ENCODE measurements at regions not wholly inside any gene's neighbourhood (a gene's known extent, or its start where the extent isn't known, plus 50 kb on each side); places are given as distances from the start of the nearest gene placed in this dataset.

DNA sequence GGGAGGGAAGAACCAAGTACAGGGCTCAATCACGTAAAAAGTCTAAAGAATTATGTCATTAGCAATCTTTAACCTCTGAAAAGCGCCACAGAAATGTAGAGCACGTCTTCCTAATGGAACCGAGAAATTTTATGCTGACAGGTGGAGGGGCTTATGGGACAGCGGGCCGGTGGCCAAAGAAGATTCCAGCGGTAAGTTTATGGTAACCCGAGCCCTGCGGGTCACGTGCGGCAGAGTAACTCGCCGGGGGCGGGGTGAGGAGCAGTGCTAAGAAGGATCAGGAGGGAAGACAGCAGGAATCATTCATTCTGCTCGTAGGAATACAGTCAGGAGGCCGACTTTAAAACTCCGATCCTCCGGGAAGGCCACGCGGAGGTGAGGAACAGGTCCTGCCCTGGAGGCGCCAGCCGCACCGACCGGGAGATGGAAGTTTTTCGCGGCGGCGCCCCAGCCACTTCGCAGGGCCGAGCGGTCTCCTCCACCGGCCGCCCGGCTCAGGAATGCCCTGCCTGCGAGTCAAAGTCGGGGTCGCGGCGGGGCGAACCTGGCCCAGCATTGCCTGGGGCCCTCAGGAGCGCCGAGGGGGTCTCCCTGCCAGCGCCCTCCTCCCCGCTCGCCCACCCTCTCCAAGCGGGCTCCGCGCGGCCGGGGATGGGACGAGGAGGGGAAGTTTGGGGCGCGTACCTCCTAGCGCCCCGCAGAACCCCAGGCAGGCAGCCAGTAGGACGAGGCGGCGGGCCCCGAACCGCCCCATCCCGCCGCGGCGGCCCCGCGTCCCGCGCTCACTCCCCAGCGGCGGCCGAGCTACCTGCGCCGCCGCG is 101.8 kb downstream of the ESM1 start:
- H3K4me1 Mint-ChIP-seq: peaks cover 14% of the 10 kb centered on the region
- H3K27me3 ChIP-seq (ENCODE audit: control insufficient read depth in 2 of 2, insufficient read depth in 2 of 2, low read length in 2 of 2): peaks cover 43 to 45% of the 10 kb centered on the region in 2 donors
- H3K4me2 ChIP-seq (replicated peaks; ENCODE audit: extremely low read depth, low read length, poor library complexity, severe bottlenecking): peak overlapping the region; percentile 87
- 2% methylated on average over 63 of the region's 75 CpGs for WGBS (ENCODE audit: insufficient coverage)
- H3K4me1 ChIP-seq (ENCODE audit: control insufficient read depth in 1 of 2, insufficient read depth in 2 of 2, low read length in 2 of 2): peaks cover 6 to 14% of the 10 kb centered on the region in 2 donors
- peaks cover 32 to 45% (median 37%) of the 10 kb centered on the region in 3 donors for H3K27me3 Mint-ChIP-seq (ENCODE audit: low read depth in 3 of 3)
- peak overlapping the region; percentile 83 to 97 for H3K4me3 Mint-ChIP-seq
- peak overlapping the region; percentile 35 for H3K9ac ChIP-seq (ENCODE audit: insufficient read depth, low read length, poor library complexity, severe bottlenecking)
- DNase-seq: peak in 1 of 3 donors; percentile 16
- H3K79me2 ChIP-seq (ENCODE audit: insufficient read depth, low read length): no peaks in the 10 kb centered on the region
- H3K36me3 Mint-ChIP-seq: peaks cover 4 to 10% of the 10 kb centered on the region in 2 donors
- peaks cover 0 to 10% (median 8%) of the 10 kb centered on the region in 7 donors for H3K9me3 Mint-ChIP-seq
- intact Hi-C loops (cut with micrococcal nuclease): no loop called here
- no peaks in the 10 kb centered on the region for H3K9me3 ChIP-seq (replicated peaks in 1 of 2; ENCODE audit: control insufficient read depth in 1 of 2, insufficient read depth in 1 of 2, low read length in 2 of 2)
- H2AFZ ChIP-seq (ENCODE audit: insufficient read depth, low read depth, low read length, poor library complexity, severe bottlenecking): peak overlapping the region; percentile 81
- no peak overlapping the region for H3K27ac ChIP-seq (ENCODE audit: low read depth in 1 of 2, low read length in 2 of 2)
- TF ChIP-seq, protein P1, sequence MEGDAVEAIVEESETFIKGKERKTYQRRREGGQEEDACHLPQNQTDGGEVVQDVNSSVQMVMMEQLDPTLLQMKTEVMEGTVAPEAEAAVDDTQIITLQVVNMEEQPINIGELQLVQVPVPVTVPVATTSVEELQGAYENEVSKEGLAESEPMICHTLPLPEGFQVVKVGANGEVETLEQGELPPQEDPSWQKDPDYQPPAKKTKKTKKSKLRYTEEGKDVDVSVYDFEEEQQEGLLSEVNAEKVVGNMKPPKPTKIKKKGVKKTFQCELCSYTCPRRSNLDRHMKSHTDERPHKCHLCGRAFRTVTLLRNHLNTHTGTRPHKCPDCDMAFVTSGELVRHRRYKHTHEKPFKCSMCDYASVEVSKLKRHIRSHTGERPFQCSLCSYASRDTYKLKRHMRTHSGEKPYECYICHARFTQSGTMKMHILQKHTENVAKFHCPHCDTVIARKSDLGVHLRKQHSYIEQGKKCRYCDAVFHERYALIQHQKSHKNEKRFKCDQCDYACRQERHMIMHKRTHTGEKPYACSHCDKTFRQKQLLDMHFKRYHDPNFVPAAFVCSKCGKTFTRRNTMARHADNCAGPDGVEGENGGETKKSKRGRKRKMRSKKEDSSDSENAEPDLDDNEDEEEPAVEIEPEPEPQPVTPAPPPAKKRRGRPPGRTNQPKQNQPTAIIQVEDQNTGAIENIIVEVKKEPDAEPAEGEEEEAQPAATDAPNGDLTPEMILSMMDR (IDR thresholded peaks at IDR 0.05): no peak
- peak overlapping the region; percentile 39 to 76 (median 44) for H3K4me3 ChIP-seq (replicated peaks in 1 of 3; ENCODE audit: low read depth in 2 of 3, low read length in 3 of 3)
- H3K36me3 ChIP-seq (replicated peaks in 1 of 2; ENCODE audit: control insufficient read depth in 1 of 2, insufficient read depth in 2 of 2, low read length in 2 of 2): no peaks in the 10 kb centered on the region
- H3K27ac Mint-ChIP-seq: peak overlapping the region in 2 of 7 donors; percentile 30 to 69
- H4K20me1 ChIP-seq (ENCODE audit: insufficient read depth, low read length): no peaks in the 10 kb centered on the region

DNA sequence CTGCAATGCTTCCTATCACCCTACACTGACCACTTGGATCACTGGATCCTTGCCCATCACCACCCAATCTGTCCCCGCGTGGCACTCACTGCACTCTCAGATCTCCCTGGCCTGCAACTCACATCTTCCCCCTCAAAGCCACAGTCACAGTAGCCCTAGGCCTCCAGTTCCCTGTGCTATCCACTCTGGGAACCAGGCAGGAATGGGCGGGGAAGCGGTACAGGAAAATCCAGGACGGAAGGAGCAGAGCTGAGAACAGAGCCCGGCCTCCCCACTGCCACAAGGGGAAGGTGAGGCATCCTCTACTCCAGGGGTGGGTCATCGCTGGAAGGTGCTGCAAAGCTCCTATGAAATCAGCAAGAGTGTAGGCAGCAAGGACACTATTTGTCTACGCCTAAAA is 102.6 kb downstream of the ESM1 start:
- H3K27me3 ChIP-seq (ENCODE audit: control insufficient read depth in 2 of 2, insufficient read depth in 2 of 2, low read length in 2 of 2): peaks cover 43 to 45% of the 10 kb centered on the region in 2 donors
- H2AFZ ChIP-seq (ENCODE audit: insufficient read depth, low read depth, low read length, poor library complexity, severe bottlenecking): no peak overlapping the region
- TF ChIP-seq, protein P1 (IDR thresholded peaks at IDR 0.05): no peak
- H3K27ac Mint-ChIP-seq: no peak overlapping the region
- peaks cover 4 to 10% of the 10 kb centered on the region in 2 donors for H3K36me3 Mint-ChIP-seq
- no peaks in the 10 kb centered on the region for H3K9me3 ChIP-seq (replicated peaks in 1 of 2; ENCODE audit: control insufficient read depth in 1 of 2, insufficient read depth in 1 of 2, low read length in 2 of 2)
- DNase-seq: no peak
- no peaks in the 10 kb centered on the region for H4K20me1 ChIP-seq (ENCODE audit: insufficient read depth, low read length)
- peaks cover 32 to 45% (median 37%) of the 10 kb centered on the region in 3 donors for H3K27me3 Mint-ChIP-seq (ENCODE audit: low read depth in 3 of 3)
- 96% methylated on average over 8 of the region's 8 CpGs for WGBS (ENCODE audit: insufficient coverage)
- H3K4me3 ChIP-seq (replicated peaks in 1 of 3; ENCODE audit: low read depth in 2 of 3, low read length in 3 of 3): no peak overlapping the region
- peaks cover 0 to 10% (median 8%) of the 10 kb centered on the region in 7 donors for H3K9me3 Mint-ChIP-seq
- no peak overlapping the region for H3K9ac ChIP-seq (ENCODE audit: insufficient read depth, low read length, poor library complexity, severe bottlenecking)
- H3K36me3 ChIP-seq (replicated peaks in 1 of 2; ENCODE audit: control insufficient read depth in 1 of 2, insufficient read depth in 2 of 2, low read length in 2 of 2): no peaks in the 10 kb centered on the region
- intact Hi-C loops (cut with micrococcal nuclease): no loop called here
- H3K4me3 Mint-ChIP-seq: peak overlapping the region; percentile 83 to 97
- H3K27ac ChIP-seq (ENCODE audit: low read depth in 1 of 2, low read length in 2 of 2): no peak overlapping the region
- H3K4me2 ChIP-seq (replicated peaks; ENCODE audit: extremely low read depth, low read length, poor library complexity, severe bottlenecking): peak overlapping the region; percentile 87
- H3K79me2 ChIP-seq (ENCODE audit: insufficient read depth, low read length): no peaks in the 10 kb centered on the region
- H3K4me1 Mint-ChIP-seq: peaks cover 14% of the 10 kb centered on the region
- H3K4me1 ChIP-seq (ENCODE audit: control insufficient read depth in 1 of 2, insufficient read depth in 2 of 2, low read length in 2 of 2): peaks cover 6 to 14% of the 10 kb centered on the region in 2 donors
